ENCODE measurements at regions not wholly inside any gene's neighbourhood (a gene's known extent, or its start where the extent isn't known, plus 50 kb on each side); places are given as distances from the start of the nearest gene placed in this dataset.

GRCh38 chr10:36803229-36803628, 322.2 kb upstream of the ANKRD30A start:
- TF ChIP-seq POLR2A (IDR thresholded peaks at IDR 0.05; ENCODE audit: low read depth, low read length), result no peak
- TF ChIP-seq POLR2AphosphoS5 (IDR thresholded peaks at IDR 0.05; ENCODE audit: low read depth, low read length), result no peak
- no peak for TF ChIP-seq TAF1 (IDR thresholded peaks at IDR 0.05; ENCODE audit: borderline replicate concordance, low read depth, low read length)

Measured in GM12892 (cell line).